GM06990 (cell line): ENCODE measurements at regions not wholly inside any gene's neighbourhood (a gene's known extent, or its start where the extent isn't known, plus 50 kb on each side); places are given as distances from the start of the nearest gene placed in this dataset.

Experiments
- DNase-seq: peaks from one replicate; pipeline ENCODE4 v3.0.0-alpha.2; 2011; ENCODE audit not compliant: insufficient read length; ENCODE audit errors: extremely low read depth
- H3K27me3 ChIP-seq: replicated peaks from 2 replicates; pipeline ENCODE4 v1.6.0; 2011; ENCODE audit warnings: low read length; ENCODE audit not compliant: control insufficient read depth, insufficient read depth
- H3K36me3 ChIP-seq: 2 replicates; pipeline ENCODE4 v1.5.1; 2011; ENCODE audit warnings: low read length; ENCODE audit not compliant: control insufficient read depth, insufficient read depth
- H3K4me3 ChIP-seq: replicated peaks from 2 replicates; pipeline ENCODE4 v1.5.1; 2011; ENCODE audit warnings: low read depth, mild to moderate bottlenecking, control low read depth, low read length
- CTCF ChIP-seq: IDR thresholded peaks from 2 replicates; pipeline ENCODE4 v1.5.1; 2011; ENCODE audit warnings: low read length, control low read depth, mild to moderate bottlenecking, inconsistent platforms; ENCODE audit not compliant: insufficient read depth, poor library complexity, severe bottlenecking

GRCh38 chr1:118370861-118371260, 185.8 kb upstream of the SPAG17 start:
- Histone ChIP-seq H3K27me3 (no peaks in the 10 kb centered on the region), H3K4me3 (no peak overlapping the region), H3K36me3 (no peaks in the 10 kb centered on the region)
- DNase-seq = no peak
- TF ChIP-seq CTCF = no peak

- DNase-seq = no peak
- H3K36me3 ChIP-seq = no peaks in the 10 kb centered on the region
- no peak for TF ChIP-seq CTCF
- H3K27me3 ChIP-seq = no peaks in the 10 kb centered on the region
- H3K4me3 ChIP-seq = no peak overlapping the region
Observed at GRCh38 chr1:118366286-118366685, 181.3 kb upstream of the SPAG17 start.

- H3K36me3 ChIP-seq = no peaks in the 10 kb centered on the region
- no peak for TF ChIP-seq CTCF
- no peak overlapping the region for H3K4me3 ChIP-seq
- no peaks in the 10 kb centered on the region for H3K27me3 ChIP-seq
- DNase-seq = no peak
Observed at GRCh38 chr1:118364882-118365281, 179.9 kb upstream of the SPAG17 start.

- no peak for DNase-seq
- H3K4me3 ChIP-seq = no peak overlapping the region
- H3K27me3 ChIP-seq = no peaks in the 10 kb centered on the region
- H3K36me3 ChIP-seq = no peaks in the 10 kb centered on the region
- no peak for TF ChIP-seq CTCF
Observed at GRCh38 chr1:118363396-118363795, 178.4 kb upstream of the SPAG17 start.

GRCh38 chr1:118360817-118361216, 175.8 kb upstream of the SPAG17 start:
- no peaks in the 10 kb centered on the region for H3K27me3 ChIP-seq
- no peaks in the 10 kb centered on the region for H3K36me3 ChIP-seq
- no peak overlapping the region for H3K4me3 ChIP-seq
- TF ChIP-seq CTCF = no peak
- DNase-seq = no peak

GRCh38 chr1:118346936-118347335, 161.9 kb upstream of the SPAG17 start:
- no peak for TF ChIP-seq CTCF
- no peak for DNase-seq
- H3K27me3 ChIP-seq = no peaks in the 10 kb centered on the region
- no peak overlapping the region for H3K4me3 ChIP-seq
- no peaks in the 10 kb centered on the region for H3K36me3 ChIP-seq
